Osteoblast (primary cell): ENCODE measurements at regions not wholly inside any gene's neighbourhood (a gene's known extent, or its start where the extent isn't known, plus 50 kb on each side); places are given as distances from the start of the nearest gene placed in this dataset.

Experiments used
- DNase-seq: peaks from one replicate; pipeline ENCODE4 v3.0.0; 2011; ENCODE audit warnings: low spot score, mixed read lengths; ENCODE audit not compliant: insufficient read length; ENCODE audit errors: missing footprints
- H2AFZ ChIP-seq: 2 replicates; pipeline ENCODE4 v1.6.0; 2011; ENCODE audit warnings: mild to moderate bottlenecking, low read length
- H3K27ac ChIP-seq: 2 replicates; pipeline ENCODE4 v1.5.1; 2011; ENCODE audit warnings: mild to moderate bottlenecking, low read depth, low read length, moderate library complexity
- H3K27me3 ChIP-seq: 2 replicates; pipeline ENCODE4 v1.6.0; 2012; ENCODE audit warnings: mild to moderate bottlenecking, control low read depth, inconsistent platforms, low read length, moderate library complexity; ENCODE audit not compliant: insufficient read depth
- H3K36me3 ChIP-seq: 2 replicates; pipeline ENCODE4 v1.5.1; 2011; ENCODE audit warnings: mild to moderate bottlenecking, low read length, control low read depth, moderate library complexity; ENCODE audit not compliant: insufficient read depth
- H3K4me1 ChIP-seq: 2 replicates; pipeline ENCODE4 v1.5.1; 2011; ENCODE audit warnings: mild to moderate bottlenecking, low read length, control low read depth, moderate library complexity; ENCODE audit not compliant: insufficient read depth
- H3K4me2 ChIP-seq: 2 replicates; pipeline ENCODE4 v1.6.0; 2011; ENCODE audit warnings: mild to moderate bottlenecking, low read length; ENCODE audit not compliant: insufficient read depth
- H3K4me3 ChIP-seq: fragments of 200-600 bp; sonication (generic); 3 replicates; pipeline ENCODE4 v1.5.1; 2012; ENCODE audit warnings: mild to moderate bottlenecking, low read length, inconsistent platforms; ENCODE audit not compliant: insufficient read depth
- H3K79me2 ChIP-seq: 2 replicates; pipeline ENCODE4 v1.6.0; 2012; ENCODE audit warnings: mild to moderate bottlenecking, low read length, control low read depth, inconsistent platforms; ENCODE audit not compliant: insufficient read depth
- H3K9me3 ChIP-seq: 2 replicates; pipeline ENCODE4 v1.5.1; 2011; ENCODE audit warnings: low read depth, low read length, control low read depth
- H4K20me1 ChIP-seq: 2 replicates; pipeline ENCODE4 v1.6.0; 2012; ENCODE audit warnings: mild to moderate bottlenecking, low read length, control low read depth; ENCODE audit not compliant: insufficient read depth
- TF ChIP-seq, protein P1 (sequence below): IDR thresholded peaks from 2 replicates; pipeline ENCODE4 v1.5.1; 2011; ENCODE audit warnings: mild to moderate bottlenecking, low read depth, low read length, moderate library complexity; ENCODE audit errors: extremely low read depth

DNA sequence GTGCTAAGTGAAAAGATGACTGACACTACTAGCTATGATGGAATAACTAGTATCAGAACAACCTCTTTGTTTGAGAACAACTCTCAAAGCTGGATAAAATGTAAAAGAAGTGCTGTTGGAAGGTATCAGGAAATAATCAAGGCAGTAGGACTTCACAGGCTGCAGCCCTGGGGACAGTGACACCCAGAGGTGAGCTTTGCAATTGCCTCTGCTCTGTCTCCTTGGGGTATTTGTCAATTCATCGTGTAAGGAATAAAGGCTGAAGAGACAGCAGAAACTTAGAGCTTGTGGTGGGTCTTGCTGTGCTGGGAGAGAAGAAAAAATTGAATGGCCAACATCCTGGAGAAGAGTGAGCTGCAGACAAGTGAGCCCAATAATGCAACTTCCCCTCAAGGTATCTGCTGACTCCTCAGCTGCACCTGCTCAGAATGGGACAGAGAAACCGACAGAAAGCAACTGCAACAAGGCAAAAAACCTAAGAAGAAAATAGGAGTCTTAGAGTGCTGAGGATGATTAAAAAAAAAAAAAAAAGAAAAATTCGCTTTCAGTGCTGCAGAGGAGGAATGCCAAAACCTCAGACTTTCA, 141.1 kb downstream of the RCN1 start:
- no peaks in the 10 kb centered on the region for H3K36me3 ChIP-seq
- peak; percentile 88 for DNase-seq
- no peak overlapping the region for H3K27ac ChIP-seq
- TF ChIP-seq, protein P1, sequence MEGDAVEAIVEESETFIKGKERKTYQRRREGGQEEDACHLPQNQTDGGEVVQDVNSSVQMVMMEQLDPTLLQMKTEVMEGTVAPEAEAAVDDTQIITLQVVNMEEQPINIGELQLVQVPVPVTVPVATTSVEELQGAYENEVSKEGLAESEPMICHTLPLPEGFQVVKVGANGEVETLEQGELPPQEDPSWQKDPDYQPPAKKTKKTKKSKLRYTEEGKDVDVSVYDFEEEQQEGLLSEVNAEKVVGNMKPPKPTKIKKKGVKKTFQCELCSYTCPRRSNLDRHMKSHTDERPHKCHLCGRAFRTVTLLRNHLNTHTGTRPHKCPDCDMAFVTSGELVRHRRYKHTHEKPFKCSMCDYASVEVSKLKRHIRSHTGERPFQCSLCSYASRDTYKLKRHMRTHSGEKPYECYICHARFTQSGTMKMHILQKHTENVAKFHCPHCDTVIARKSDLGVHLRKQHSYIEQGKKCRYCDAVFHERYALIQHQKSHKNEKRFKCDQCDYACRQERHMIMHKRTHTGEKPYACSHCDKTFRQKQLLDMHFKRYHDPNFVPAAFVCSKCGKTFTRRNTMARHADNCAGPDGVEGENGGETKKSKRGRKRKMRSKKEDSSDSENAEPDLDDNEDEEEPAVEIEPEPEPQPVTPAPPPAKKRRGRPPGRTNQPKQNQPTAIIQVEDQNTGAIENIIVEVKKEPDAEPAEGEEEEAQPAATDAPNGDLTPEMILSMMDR = peak; percentile 80
- no peaks in the 10 kb centered on the region for H3K79me2 ChIP-seq
- no peaks in the 10 kb centered on the region for H4K20me1 ChIP-seq
- peaks cover 14% of the 10 kb centered on the region for H3K27me3 ChIP-seq
- H3K4me3 ChIP-seq = no peak overlapping the region
- H2AFZ ChIP-seq = no peak overlapping the region
- H3K4me2 ChIP-seq = no peak overlapping the region
- no peaks in the 10 kb centered on the region for H3K9me3 ChIP-seq
- no peaks in the 10 kb centered on the region for H3K4me1 ChIP-seq

DNA sequence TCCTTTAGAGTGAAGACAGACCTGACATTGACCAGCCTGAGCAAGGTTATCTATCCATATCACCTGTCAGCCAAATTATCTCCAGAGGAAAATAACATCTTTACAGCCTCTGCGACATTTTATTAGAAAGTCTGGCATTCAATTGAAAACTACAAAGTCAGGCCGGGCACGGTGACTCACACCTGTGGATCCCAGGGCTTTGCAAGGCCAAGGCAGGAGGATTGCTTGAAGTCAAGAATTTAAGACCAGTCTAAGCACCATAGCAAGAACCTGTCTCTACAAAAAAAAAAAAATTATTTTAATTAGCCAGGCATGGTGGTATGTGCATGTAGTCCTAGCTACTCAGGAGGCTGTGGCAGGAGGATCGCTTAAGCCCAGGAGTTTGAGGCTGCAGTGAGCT, 141.6 kb downstream of the RCN1 start:
- no peaks in the 10 kb centered on the region for H3K9me3 ChIP-seq
- no peaks in the 10 kb centered on the region for H3K79me2 ChIP-seq
- no peak overlapping the region for H2AFZ ChIP-seq
- DNase-seq = no peak
- TF ChIP-seq, protein P1 = no peak
- H3K36me3 ChIP-seq = no peaks in the 10 kb centered on the region
- H3K27ac ChIP-seq = no peak overlapping the region
- H3K4me1 ChIP-seq = no peaks in the 10 kb centered on the region
- H4K20me1 ChIP-seq = no peaks in the 10 kb centered on the region
- no peak overlapping the region for H3K4me3 ChIP-seq
- H3K27me3 ChIP-seq = peaks cover 18% of the 10 kb centered on the region
- no peak overlapping the region for H3K4me2 ChIP-seq

DNA sequence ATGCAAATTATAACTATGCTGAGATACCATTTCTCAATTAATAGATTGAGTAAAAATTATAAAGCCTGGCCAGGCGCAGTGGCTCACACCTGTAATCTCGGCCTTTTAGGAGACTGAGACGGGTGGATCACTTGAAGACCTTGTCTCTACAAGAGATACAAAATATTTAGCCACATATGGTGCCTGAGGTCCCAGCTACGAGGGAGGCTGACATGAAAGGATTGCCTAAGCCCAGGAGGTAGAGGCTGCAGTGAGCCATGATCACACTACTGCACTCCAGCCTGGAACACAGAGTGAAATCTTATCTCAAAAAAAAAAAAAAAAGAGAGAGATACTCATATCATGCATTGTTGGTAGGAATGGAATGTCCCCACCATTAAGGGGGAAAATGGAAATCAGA, 142.4 kb downstream of the RCN1 start:
- Histone ChIP-seq H4K20me1 (no peaks in the 10 kb centered on the region), H3K36me3 (no peaks in the 10 kb centered on the region), H2AFZ (no peak overlapping the region), H3K4me3 (no peak overlapping the region), H3K27ac (no peak overlapping the region), H3K27me3 (peaks cover 18% of the 10 kb centered on the region), H3K4me2 (no peak overlapping the region), H3K9me3 (no peaks in the 10 kb centered on the region), H3K4me1 (no peaks in the 10 kb centered on the region), H3K79me2 (no peaks in the 10 kb centered on the region)
- DNase-seq = no peak
- TF ChIP-seq, protein P1 = no peak

DNA sequence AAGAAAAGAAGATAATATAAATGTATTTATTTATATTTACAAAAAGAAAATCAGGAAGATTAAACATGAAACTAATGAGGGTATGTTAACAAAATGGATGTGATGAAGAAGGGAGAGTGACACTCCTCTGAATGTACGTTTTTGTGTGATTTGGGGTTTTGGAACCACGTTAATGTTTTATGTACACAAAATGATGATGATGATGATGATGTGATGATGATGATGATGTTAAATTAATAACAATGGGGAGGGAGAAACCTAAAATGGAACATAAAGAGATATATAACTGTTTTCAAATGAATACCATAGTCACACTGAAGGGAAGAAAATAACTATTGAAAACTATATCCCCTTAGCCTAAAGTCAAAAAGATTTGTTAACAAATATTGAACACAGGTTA, 143.1 kb downstream of the RCN1 start:
- no peak overlapping the region for H3K4me3 ChIP-seq
- no peak for DNase-seq
- peaks cover 18% of the 10 kb centered on the region for H3K27me3 ChIP-seq
- H2AFZ ChIP-seq = no peak overlapping the region
- no peaks in the 10 kb centered on the region for H3K4me1 ChIP-seq
- H3K36me3 ChIP-seq = no peaks in the 10 kb centered on the region
- no peaks in the 10 kb centered on the region for H3K79me2 ChIP-seq
- no peak overlapping the region for H3K27ac ChIP-seq
- no peaks in the 10 kb centered on the region for H4K20me1 ChIP-seq
- TF ChIP-seq, protein P1 = no peak
- no peaks in the 10 kb centered on the region for H3K9me3 ChIP-seq
- H3K4me2 ChIP-seq = no peak overlapping the region
